ENCODE measurements at regions not wholly inside any gene's neighbourhood (a gene's known extent, or its start where the extent isn't known, plus 50 kb on each side); places are given as distances from the start of the nearest gene placed in this dataset.

- Histone ChIP-seq H3K4me1 (ENCODE audit: control insufficient read depth, insufficient read depth, low read length, poor library complexity, severe bottlenecking) (no peaks in the 10 kb centered on the region), H3K4me3 (ENCODE audit: insufficient read depth, low read depth, low read length, poor library complexity, severe bottlenecking) (no peak overlapping the region), H3K9me3 (ENCODE audit: control insufficient read depth, low read length) (no peaks in the 10 kb centered on the region), H3K36me3 (ENCODE audit: control insufficient read depth, insufficient read depth, low read length) (no peaks in the 10 kb centered on the region), H3K27me3 (replicated peaks; ENCODE audit: control insufficient read depth, insufficient read depth, low read length, poor library complexity, severe bottlenecking) (no peaks in the 10 kb centered on the region), H3K27ac (ENCODE audit: insufficient read depth, low read length, poor library complexity, severe bottlenecking) (no peak overlapping the region)
- no peak for DNase-seq
These were observed 308.4 kb downstream of the PSAT1 start for GRCh38 chr9:78605041-78606000.

DNA sequence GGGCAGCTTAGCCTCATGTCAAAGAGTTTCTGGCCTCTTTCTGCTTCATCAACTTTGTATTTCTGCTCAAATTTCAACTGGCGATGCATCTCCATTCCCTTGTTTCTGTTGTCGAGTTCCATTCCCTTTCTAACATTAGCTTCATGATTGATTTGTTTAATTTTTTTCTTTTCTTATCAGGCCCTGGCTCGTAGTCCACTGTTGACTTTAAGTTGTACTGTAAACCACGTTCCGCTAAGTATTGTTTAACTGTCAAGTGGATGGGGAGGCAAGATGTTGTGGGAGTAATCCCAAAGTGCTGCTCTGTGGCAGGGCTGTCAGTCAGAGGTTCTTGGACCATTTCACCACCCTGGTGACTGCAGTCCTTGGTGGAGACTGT is 309.1 kb downstream of the PSAT1 start:
- H3K4me1 ChIP-seq (ENCODE audit: control insufficient read depth, insufficient read depth, low read length, poor library complexity, severe bottlenecking), result no peaks in the 10 kb centered on the region
- no peak overlapping the region for H3K4me3 ChIP-seq (ENCODE audit: insufficient read depth, low read depth, low read length, poor library complexity, severe bottlenecking)
- H3K27ac ChIP-seq (ENCODE audit: insufficient read depth, low read length, poor library complexity, severe bottlenecking), result no peak overlapping the region
- no peaks in the 10 kb centered on the region for H3K9me3 ChIP-seq (ENCODE audit: control insufficient read depth, low read length)
- no peaks in the 10 kb centered on the region for H3K27me3 ChIP-seq (replicated peaks; ENCODE audit: control insufficient read depth, insufficient read depth, low read length, poor library complexity, severe bottlenecking)
- no peak for DNase-seq
- no peaks in the 10 kb centered on the region for H3K36me3 ChIP-seq (ENCODE audit: control insufficient read depth, insufficient read depth, low read length)

DNA sequence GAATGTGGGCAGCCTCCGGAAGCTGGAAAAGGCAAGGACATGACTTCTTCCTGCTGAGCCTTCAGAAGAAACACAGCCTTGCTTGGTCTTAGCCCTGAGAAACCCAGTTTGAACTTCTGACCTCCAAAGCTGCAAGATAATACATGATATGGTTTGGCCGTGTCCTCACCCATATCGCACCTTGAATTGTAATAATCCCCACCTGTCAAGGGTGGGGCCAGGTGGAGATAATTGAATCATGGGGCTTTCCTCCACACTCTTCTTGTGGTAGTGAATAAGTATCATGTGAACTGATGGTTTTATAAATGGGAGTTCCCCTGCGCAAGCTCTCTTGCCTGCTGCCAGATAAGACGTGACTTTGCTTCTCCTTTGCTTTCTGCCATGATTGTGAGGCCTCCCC is 310.9 kb downstream of the PSAT1 start:
- no peak overlapping the region for H3K4me3 ChIP-seq (ENCODE audit: insufficient read depth, low read depth, low read length, poor library complexity, severe bottlenecking)
- H3K27me3 ChIP-seq (replicated peaks; ENCODE audit: control insufficient read depth, insufficient read depth, low read length, poor library complexity, severe bottlenecking), result no peaks in the 10 kb centered on the region
- H3K27ac ChIP-seq (ENCODE audit: insufficient read depth, low read length, poor library complexity, severe bottlenecking), result no peak overlapping the region
- DNase-seq, result no peak
- H3K9me3 ChIP-seq (ENCODE audit: control insufficient read depth, low read length), result no peaks in the 10 kb centered on the region
- H3K4me1 ChIP-seq (ENCODE audit: control insufficient read depth, insufficient read depth, low read length, poor library complexity, severe bottlenecking), result no peaks in the 10 kb centered on the region
- H3K36me3 ChIP-seq (ENCODE audit: control insufficient read depth, insufficient read depth, low read length), result no peaks in the 10 kb centered on the region

- Histone ChIP-seq H3K36me3 (ENCODE audit: control insufficient read depth, insufficient read depth, low read length) (no peaks in the 10 kb centered on the region), H3K27me3 (replicated peaks; ENCODE audit: control insufficient read depth, insufficient read depth, low read length, poor library complexity, severe bottlenecking) (no peaks in the 10 kb centered on the region), H3K4me1 (ENCODE audit: control insufficient read depth, insufficient read depth, low read length, poor library complexity, severe bottlenecking) (no peaks in the 10 kb centered on the region), H3K9me3 (ENCODE audit: control insufficient read depth, low read length) (no peaks in the 10 kb centered on the region), H3K27ac (ENCODE audit: insufficient read depth, low read length, poor library complexity, severe bottlenecking) (no peak overlapping the region), H3K4me3 (ENCODE audit: insufficient read depth, low read depth, low read length, poor library complexity, severe bottlenecking) (no peak overlapping the region)
- no peak for DNase-seq
These were observed 312.5 kb downstream of the PSAT1 start for GRCh38 chr9:78609450-78609849.

DNA sequence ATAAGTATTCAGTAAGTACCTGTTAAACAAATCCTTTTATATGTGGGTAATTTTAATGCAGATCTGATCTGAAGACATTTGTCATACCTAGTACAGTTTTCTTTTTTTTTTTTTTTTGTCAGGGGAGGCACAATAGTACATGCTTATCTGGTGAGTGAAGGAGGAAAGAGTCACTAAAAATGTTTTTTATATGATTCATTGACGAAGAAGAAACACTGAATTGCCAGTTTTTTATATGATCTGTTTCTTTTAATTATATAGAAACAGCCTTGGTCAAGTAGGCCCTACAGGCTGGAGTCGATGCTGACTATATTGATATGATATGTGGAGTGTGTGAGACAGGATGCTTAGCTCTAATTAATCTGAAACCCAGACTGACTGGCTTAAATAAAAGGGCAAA is 315.2 kb downstream of the PSAT1 start:
- no peak overlapping the region for H3K4me3 ChIP-seq (ENCODE audit: insufficient read depth, low read depth, low read length, poor library complexity, severe bottlenecking)
- DNase-seq, result no peak
- H3K4me1 ChIP-seq (ENCODE audit: control insufficient read depth, insufficient read depth, low read length, poor library complexity, severe bottlenecking), result no peaks in the 10 kb centered on the region
- H3K27me3 ChIP-seq (replicated peaks; ENCODE audit: control insufficient read depth, insufficient read depth, low read length, poor library complexity, severe bottlenecking), result no peaks in the 10 kb centered on the region
- H3K27ac ChIP-seq (ENCODE audit: insufficient read depth, low read length, poor library complexity, severe bottlenecking), result no peak overlapping the region
- H3K9me3 ChIP-seq (ENCODE audit: control insufficient read depth, low read length), result no peaks in the 10 kb centered on the region
- no peaks in the 10 kb centered on the region for H3K36me3 ChIP-seq (ENCODE audit: control insufficient read depth, insufficient read depth, low read length)

DNA sequence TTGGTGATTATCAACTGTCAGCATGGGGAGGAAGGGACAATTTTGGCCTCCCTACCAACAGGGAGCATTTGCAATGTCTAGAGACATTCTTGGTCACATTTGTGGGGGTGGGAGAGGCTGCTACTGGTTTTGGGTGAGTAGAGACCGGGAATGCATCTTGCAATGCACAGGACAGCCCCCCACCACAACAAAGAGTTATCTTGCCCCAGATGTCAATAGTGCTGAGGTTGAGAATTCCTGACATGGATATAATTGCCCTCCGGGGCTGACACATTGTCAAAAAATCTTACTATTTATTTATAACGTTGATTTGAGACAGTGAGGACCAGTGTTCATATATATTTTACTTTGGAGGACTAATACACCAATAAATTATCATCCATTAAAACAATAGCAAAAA is 316.1 kb downstream of the PSAT1 start:
- H3K4me1 ChIP-seq (ENCODE audit: control insufficient read depth, insufficient read depth, low read length, poor library complexity, severe bottlenecking), result no peaks in the 10 kb centered on the region
- no peak overlapping the region for H3K27ac ChIP-seq (ENCODE audit: insufficient read depth, low read length, poor library complexity, severe bottlenecking)
- DNase-seq, result no peak
- H3K27me3 ChIP-seq (replicated peaks; ENCODE audit: control insufficient read depth, insufficient read depth, low read length, poor library complexity, severe bottlenecking), result no peaks in the 10 kb centered on the region
- no peaks in the 10 kb centered on the region for H3K36me3 ChIP-seq (ENCODE audit: control insufficient read depth, insufficient read depth, low read length)
- no peak overlapping the region for H3K4me3 ChIP-seq (ENCODE audit: insufficient read depth, low read depth, low read length, poor library complexity, severe bottlenecking)
- H3K9me3 ChIP-seq (ENCODE audit: control insufficient read depth, low read length), result no peaks in the 10 kb centered on the region

DNA sequence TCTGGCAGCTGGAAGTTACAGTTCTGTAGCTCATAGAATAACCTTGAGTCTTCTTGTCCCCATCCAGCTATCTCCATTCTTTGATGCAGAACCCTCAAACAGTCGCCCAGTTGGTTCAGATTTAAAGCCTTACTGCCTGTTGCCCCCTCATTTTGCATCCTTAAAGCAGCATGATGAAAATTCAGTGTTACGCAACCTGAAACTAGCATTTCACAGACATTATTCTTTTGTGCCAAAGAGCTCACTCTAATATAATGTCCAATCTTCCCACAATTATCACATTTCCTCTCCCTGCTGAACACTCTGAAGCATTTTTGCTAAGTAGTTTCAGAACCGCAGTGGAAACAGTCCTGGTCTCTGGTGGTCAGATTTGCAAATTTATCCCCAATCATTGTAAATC is 318.0 kb downstream of the PSAT1 start:
- DNase-seq, result no peak
- Histone ChIP-seq H3K27ac (ENCODE audit: insufficient read depth, low read length, poor library complexity, severe bottlenecking) (no peak overlapping the region), H3K9me3 (ENCODE audit: control insufficient read depth, low read length) (no peaks in the 10 kb centered on the region), H3K36me3 (ENCODE audit: control insufficient read depth, insufficient read depth, low read length) (no peaks in the 10 kb centered on the region), H3K4me1 (ENCODE audit: control insufficient read depth, insufficient read depth, low read length, poor library complexity, severe bottlenecking) (no peaks in the 10 kb centered on the region), H3K27me3 (replicated peaks; ENCODE audit: control insufficient read depth, insufficient read depth, low read length, poor library complexity, severe bottlenecking) (no peaks in the 10 kb centered on the region), H3K4me3 (ENCODE audit: insufficient read depth, low read depth, low read length, poor library complexity, severe bottlenecking) (no peak overlapping the region)

DNA sequence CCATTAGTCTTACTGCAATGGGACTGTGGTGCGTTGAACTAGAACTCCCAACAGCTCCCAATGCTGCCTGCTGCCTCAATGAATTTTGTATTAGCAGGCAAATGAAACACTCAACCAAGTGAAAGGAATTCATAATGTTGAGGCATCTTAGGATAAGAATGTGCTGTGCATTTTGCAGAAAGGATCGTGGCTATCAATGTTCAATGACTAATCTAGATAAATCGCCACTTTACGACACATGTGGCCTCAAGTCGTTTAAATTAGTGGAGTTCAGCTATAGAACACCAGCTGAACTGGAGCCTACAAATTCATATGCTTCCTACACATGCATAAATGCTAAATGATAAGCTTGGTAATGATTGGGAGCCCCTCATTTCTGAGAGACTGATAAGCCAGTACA is 318.4 kb downstream of the PSAT1 start:
- DNase-seq, result no peak
- Histone ChIP-seq H3K9me3 (ENCODE audit: control insufficient read depth, low read length) (no peaks in the 10 kb centered on the region), H3K4me3 (ENCODE audit: insufficient read depth, low read depth, low read length, poor library complexity, severe bottlenecking) (no peak overlapping the region), H3K27me3 (replicated peaks; ENCODE audit: control insufficient read depth, insufficient read depth, low read length, poor library complexity, severe bottlenecking) (no peaks in the 10 kb centered on the region), H3K4me1 (ENCODE audit: control insufficient read depth, insufficient read depth, low read length, poor library complexity, severe bottlenecking) (no peaks in the 10 kb centered on the region), H3K36me3 (ENCODE audit: control insufficient read depth, insufficient read depth, low read length) (no peaks in the 10 kb centered on the region), H3K27ac (ENCODE audit: insufficient read depth, low read length, poor library complexity, severe bottlenecking) (no peak overlapping the region)

DNA sequence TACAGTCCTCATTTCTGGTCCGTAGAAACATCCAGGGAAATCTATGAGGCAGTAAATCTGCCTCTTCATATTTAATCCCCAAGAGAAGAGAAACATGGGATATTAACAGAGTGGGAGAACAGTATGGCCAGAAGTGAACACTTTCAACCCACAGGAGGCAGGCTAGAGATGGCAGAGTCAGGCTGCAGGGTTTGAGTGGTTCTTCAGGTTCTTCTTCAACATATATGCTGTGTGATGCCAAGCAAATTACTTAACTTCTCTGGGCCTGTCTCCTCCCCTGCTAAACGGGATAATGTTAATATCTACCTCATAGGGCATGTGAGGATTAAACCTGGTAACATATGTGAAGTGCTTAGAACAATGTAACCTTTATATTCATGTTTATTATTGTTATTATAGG is 321.8 kb downstream of the PSAT1 start:
- no peaks in the 10 kb centered on the region for H3K9me3 ChIP-seq (ENCODE audit: control insufficient read depth, low read length)
- no peaks in the 10 kb centered on the region for H3K27me3 ChIP-seq (replicated peaks; ENCODE audit: control insufficient read depth, insufficient read depth, low read length, poor library complexity, severe bottlenecking)
- no peak overlapping the region for H3K4me3 ChIP-seq (ENCODE audit: insufficient read depth, low read depth, low read length, poor library complexity, severe bottlenecking)
- H3K4me1 ChIP-seq (ENCODE audit: control insufficient read depth, insufficient read depth, low read length, poor library complexity, severe bottlenecking), result no peaks in the 10 kb centered on the region
- H3K36me3 ChIP-seq (ENCODE audit: control insufficient read depth, insufficient read depth, low read length), result no peaks in the 10 kb centered on the region
- no peak overlapping the region for H3K27ac ChIP-seq (ENCODE audit: insufficient read depth, low read length, poor library complexity, severe bottlenecking)
- DNase-seq, result no peak

DNA sequence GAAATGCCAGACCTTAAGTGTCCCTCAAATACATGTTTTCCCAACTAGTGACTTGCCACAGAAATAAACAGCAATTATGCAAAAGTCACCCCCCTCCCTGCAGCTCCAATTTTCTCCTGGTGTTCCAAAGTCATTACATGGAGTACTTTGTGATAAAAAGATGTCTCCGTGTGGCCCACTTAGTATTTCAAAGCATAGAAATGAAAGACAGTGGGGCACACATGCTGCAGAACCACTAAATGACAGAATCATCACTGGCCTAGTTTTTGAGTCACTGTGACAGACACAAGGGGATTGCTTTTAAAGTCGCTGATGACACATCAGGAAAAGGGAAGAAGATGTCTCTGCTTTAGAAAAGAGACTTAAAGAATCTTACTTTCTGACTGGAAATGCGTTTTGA is 323.4 kb downstream of the PSAT1 start:
- Histone ChIP-seq H3K27me3 (replicated peaks; ENCODE audit: control insufficient read depth, insufficient read depth, low read length, poor library complexity, severe bottlenecking) (no peaks in the 10 kb centered on the region), H3K27ac (ENCODE audit: insufficient read depth, low read length, poor library complexity, severe bottlenecking) (no peak overlapping the region), H3K9me3 (ENCODE audit: control insufficient read depth, low read length) (no peaks in the 10 kb centered on the region), H3K4me1 (ENCODE audit: control insufficient read depth, insufficient read depth, low read length, poor library complexity, severe bottlenecking) (no peaks in the 10 kb centered on the region), H3K36me3 (ENCODE audit: control insufficient read depth, insufficient read depth, low read length) (no peaks in the 10 kb centered on the region), H3K4me3 (ENCODE audit: insufficient read depth, low read depth, low read length, poor library complexity, severe bottlenecking) (no peak overlapping the region)
- DNase-seq, result no peak
